Mononuclear cell (primary cell): ENCODE measurements at regions not wholly inside any gene's neighbourhood (a gene's known extent, or its start where the extent isn't known, plus 50 kb on each side); places are given as distances from the start of the nearest gene placed in this dataset.
"Not testable (repeated sequence)": the region's sequence is repeated elsewhere in the genome, so short reads cannot be mapped to it uniquely, and the experiment has no call there.

Experiments
- H3K27me3 ChIP-seq: 2 replicates; pipeline ENCODE4 v1.6.0; 2011; ENCODE audit warnings: low read length, control low read depth; ENCODE audit not compliant: insufficient read depth
- H3K4me1 ChIP-seq: 2 replicates; pipeline ENCODE4 v1.5.1; 2011; ENCODE audit warnings: mild to moderate bottlenecking, low read length, control low read depth; ENCODE audit not compliant: insufficient read depth
- H3K4me3 ChIP-seq: 2 replicates; pipeline ENCODE4 v1.5.1; 2011; ENCODE audit warnings: mild to moderate bottlenecking, low read length, moderate library complexity
- H3K9me3 ChIP-seq: 2 replicates; pipeline ENCODE4 v1.5.1; 2011; ENCODE audit warnings: low read depth, mild to moderate bottlenecking, control low read depth, low read length

- H3K4me3 ChIP-seq, result no peak overlapping the region
- H3K4me1 ChIP-seq, result no peaks in the 10 kb centered on the region
- H3K9me3 ChIP-seq, result no peaks in the 10 kb centered on the region
- no peaks in the 10 kb centered on the region for H3K27me3 ChIP-seq
Observed at GRCh38 chrX:55924574-55924973, 207.0 kb downstream of the RRAGB start.

DNA sequence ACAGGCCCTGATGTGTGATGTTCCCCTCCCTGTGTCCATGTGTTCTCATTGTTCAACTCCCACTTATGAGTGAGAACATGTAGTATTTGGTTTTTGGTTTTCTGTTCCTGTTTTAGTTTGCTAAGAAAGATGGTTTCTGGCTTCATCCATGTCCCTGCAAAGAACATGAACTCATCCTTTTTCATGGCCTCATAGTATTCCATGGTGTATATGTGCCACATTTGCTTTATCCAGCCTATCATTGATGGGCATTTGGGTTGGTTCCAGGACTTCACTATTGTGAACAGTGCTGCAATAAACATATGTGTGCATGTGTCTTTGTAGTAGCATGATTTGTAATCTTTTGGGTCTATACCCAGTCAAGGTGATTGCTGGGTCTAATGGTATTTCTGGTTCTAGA, 211.0 kb downstream of the RRAGB start:
- H3K27me3 ChIP-seq, H3K4me3 ChIP-seq, H3K4me1 ChIP-seq, H3K9me3 ChIP-seq: not testable (repeated sequence)
